ENCODE measurements at regions not wholly inside any gene's neighbourhood (a gene's known extent, or its start where the extent isn't known, plus 50 kb on each side); places are given as distances from the start of the nearest gene placed in this dataset.
"Not testable (repeated sequence)": the region's sequence is repeated elsewhere in the genome, so short reads cannot be mapped to it uniquely, and the experiment has no call there.

- DNase-seq (ENCODE audit: extremely low spot score) = no peak
- CTCF ChIA-PET = interaction anchor here (0.6 kb wide), 1 partner anchor 39 kb away, joined by 4 read pairs; no protein-coding TSS in a partner anchor
- TF ChIP-seq ZNF384 (IDR thresholded peaks at IDR 0.05) (peak; percentile 56), SP1 (IDR thresholded peaks at IDR 0.05) (no peak)
- TF ChIP-seq, protein P1, sequence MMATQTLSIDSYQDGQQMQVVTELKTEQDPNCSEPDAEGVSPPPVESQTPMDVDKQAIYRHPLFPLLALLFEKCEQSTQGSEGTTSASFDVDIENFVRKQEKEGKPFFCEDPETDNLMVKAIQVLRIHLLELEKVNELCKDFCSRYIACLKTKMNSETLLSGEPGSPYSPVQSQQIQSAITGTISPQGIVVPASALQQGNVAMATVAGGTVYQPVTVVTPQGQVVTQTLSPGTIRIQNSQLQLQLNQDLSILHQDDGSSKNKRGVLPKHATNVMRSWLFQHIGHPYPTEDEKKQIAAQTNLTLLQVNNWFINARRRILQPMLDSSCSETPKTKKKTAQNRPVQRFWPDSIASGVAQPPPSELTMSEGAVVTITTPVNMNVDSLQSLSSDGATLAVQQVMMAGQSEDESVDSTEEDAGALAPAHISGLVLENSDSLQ (IDR thresholded peaks at IDR 0.05) = peak; percentile 45; the same call in 1 of the 2 replicates
- POLR2A ChIA-PET = no interaction called here
Observed at GRCh38 chr12:46567667-46568066, 195.1 kb upstream of the SLC38A2 start.

GRCh38 chr12:46562625-46563225 lies 190.2 kb upstream of the SLC38A2 start:
- ChIA-PET POLR2A (no interaction called here), CTCF (no interaction called here)
- TF ChIP-seq, protein P1 (IDR thresholded peaks at IDR 0.05) = no peak
- TF ChIP-seq ZNF384 (IDR thresholded peaks at IDR 0.05) = no peak
- TF ChIP-seq ARNT (IDR thresholded peaks at IDR 0.05) = no peak
- no peak for TF ChIP-seq SUZ12 (IDR thresholded peaks at IDR 0.05)
- TF ChIP-seq SP1 (IDR thresholded peaks at IDR 0.05) = no peak
- no peak for TF ChIP-seq FOXA1 (IDR thresholded peaks at IDR 0.05)
- TF ChIP-seq L3MBTL2 (conservative IDR thresholded peaks at IDR 0.05) = no peak
- TF ChIP-seq LEF1 (IDR thresholded peaks at IDR 0.05; ENCODE audit: borderline replicate concordance) = no peak
- no peak for TF ChIP-seq ELF4 (IDR thresholded peaks at IDR 0.05)
- TF ChIP-seq FOXM1 (IDR thresholded peaks at IDR 0.05; ENCODE audit: borderline replicate concordance) = no peak
- no peak for DNase-seq (ENCODE audit: extremely low spot score)

DNA sequence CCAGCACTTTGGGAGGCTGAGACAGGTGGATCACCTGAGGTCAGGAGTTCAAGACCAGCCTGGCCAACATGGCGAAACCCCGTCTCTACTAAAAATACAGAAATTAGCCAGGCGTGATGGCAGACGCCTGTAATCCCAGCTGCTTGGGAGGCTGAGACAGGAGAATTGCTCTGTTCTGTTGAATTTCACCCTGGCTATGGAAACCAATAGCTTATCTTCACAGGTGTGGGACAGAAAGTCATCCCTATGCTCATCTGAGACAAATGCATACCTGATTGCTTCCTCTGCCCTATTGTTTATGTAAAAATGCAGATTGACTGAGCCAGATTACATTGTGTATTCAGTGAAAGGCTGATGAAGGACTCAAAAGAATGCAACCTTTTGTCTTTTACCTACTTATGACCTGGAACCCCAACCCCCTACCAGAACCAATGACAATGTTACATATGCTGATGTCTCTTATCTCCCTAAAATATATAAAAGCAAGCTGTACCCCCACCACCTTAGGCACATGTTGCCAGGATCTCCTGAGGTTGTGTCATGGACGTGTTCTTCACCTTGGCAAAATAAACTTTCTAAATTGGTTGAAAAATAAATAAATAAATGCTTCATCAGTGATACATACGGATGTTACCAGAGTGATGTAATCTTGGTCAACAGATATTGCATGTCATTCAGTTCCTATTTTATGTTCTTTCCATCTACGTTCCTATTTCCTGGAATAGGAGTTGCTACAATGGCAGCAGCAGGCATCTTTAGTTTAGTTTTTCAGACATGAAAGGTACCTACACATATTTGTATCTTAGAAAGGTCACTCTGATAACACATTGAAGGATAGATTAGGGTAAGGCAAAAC lies 189.4 kb upstream of the SLC38A2 start:
- POLR2A ChIA-PET; CTCF ChIA-PET; DNase-seq (ENCODE audit: extremely low spot score): not testable (repeated sequence)

DNA sequence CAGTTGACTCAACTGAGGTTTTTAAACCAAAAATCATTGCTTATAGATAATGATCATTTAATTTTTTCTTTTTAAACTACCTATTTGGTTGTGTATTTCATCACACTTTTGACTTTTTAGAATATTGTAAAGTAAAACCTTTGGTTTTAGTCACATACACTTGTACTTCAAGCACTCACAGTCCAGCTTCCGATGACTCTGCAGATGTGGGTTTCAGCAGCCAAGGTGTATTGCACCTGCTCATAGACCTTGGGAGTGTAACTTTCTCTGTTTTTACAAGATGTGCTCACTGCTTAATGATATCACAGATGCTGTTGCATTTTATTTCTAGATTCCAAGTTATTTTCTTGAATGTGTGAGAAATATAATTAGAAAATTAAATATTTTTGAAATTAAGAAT lies 188.3 kb upstream of the SLC38A2 start:
- DNase-seq (ENCODE audit: extremely low spot score) = no peak
- CTCF ChIA-PET = no interaction called here
- POLR2A ChIA-PET = no interaction called here
- TF ChIP-seq SP1 (IDR thresholded peaks at IDR 0.05) = no peak
- TF ChIP-seq BHLHE40 (IDR thresholded peaks at IDR 0.05; ENCODE audit: borderline replicate concordance) = no peak
- TF ChIP-seq SUZ12 (IDR thresholded peaks at IDR 0.05) = no peak
- no peak for TF ChIP-seq TARDBP (IDR thresholded peaks at IDR 0.05)
- no peak for TF ChIP-seq ELF4 (IDR thresholded peaks at IDR 0.05)
- no peak for TF ChIP-seq HDGF (IDR thresholded peaks at IDR 0.05; ENCODE audit: borderline replicate concordance)
- no peak for TF ChIP-seq CTBP1 (IDR thresholded peaks at IDR 0.05; ENCODE audit: borderline replicate concordance)
- TF ChIP-seq LEF1 (IDR thresholded peaks at IDR 0.05; ENCODE audit: borderline replicate concordance) = no peak
- TF ChIP-seq ZNF384 (IDR thresholded peaks at IDR 0.05) = no peak
- TF ChIP-seq FOXM1 (IDR thresholded peaks at IDR 0.05; ENCODE audit: borderline replicate concordance) = no peak
- TF ChIP-seq, protein P1 (IDR thresholded peaks at IDR 0.05) = no peak
- no peak for TF ChIP-seq L3MBTL2 (conservative IDR thresholded peaks at IDR 0.05)
- TF ChIP-seq ARNT (IDR thresholded peaks at IDR 0.05) = no peak
- TF ChIP-seq FOXA1 (IDR thresholded peaks at IDR 0.05) = no peak
- TF ChIP-seq FOXK2 (IDR thresholded peaks at IDR 0.05) = no peak
- no peak for TF ChIP-seq NFRKB (IDR thresholded peaks at IDR 0.05)

DNA sequence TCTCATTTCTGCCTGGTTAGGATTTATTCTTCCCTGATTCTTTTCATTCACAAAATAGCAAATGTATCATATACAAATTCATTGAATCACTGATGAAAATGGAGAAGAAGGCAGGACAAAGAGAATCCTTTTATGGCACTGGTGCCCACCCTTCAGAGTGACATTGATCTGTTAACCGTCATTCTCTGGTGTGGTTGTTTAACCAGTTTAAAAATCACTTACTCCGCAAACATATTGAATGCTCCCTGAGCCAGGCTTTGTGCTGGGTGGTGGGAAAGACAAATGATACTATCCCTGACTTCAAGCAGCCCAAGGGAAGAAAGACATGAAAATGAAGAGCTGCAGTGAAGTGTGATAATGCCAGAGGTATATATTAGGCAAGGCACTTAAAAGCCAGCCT lies 187.5 kb upstream of the SLC38A2 start:
- POLR2A ChIA-PET = no interaction called here
- TF ChIP-seq SP1 (IDR thresholded peaks at IDR 0.05) (no peak), TARDBP (IDR thresholded peaks at IDR 0.05) (no peak), NFRKB (IDR thresholded peaks at IDR 0.05) (no peak), CTBP1 (IDR thresholded peaks at IDR 0.05; ENCODE audit: borderline replicate concordance) (no peak), ZNF384 (IDR thresholded peaks at IDR 0.05) (no peak), BHLHE40 (IDR thresholded peaks at IDR 0.05; ENCODE audit: borderline replicate concordance) (no peak), FOXK2 (IDR thresholded peaks at IDR 0.05) (no peak), FOXM1 (IDR thresholded peaks at IDR 0.05; ENCODE audit: borderline replicate concordance) (no peak), ELF4 (IDR thresholded peaks at IDR 0.05) (no peak)
- TF ChIP-seq, protein P1 (IDR thresholded peaks at IDR 0.05) = no peak
- DNase-seq (ENCODE audit: extremely low spot score) = no peak
- CTCF ChIA-PET = no interaction called here

DNA sequence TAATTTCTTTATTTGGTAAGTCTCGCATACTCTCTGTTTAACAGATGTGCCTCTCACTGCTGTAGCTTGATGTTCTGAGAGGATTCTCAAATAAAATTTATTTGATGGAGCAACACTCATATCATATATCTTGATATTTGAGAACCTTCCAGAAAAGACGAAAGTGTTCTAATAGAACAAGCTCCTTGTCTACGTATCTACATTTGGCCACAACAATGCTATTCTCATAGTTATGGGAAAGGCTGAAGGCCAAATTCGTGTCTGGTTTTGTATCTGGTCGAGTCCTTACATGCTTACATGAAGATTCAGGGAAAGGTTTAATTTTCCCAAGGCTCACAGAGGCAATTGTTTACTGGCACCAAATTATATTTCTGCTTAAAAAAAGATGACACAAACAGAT lies 186.7 kb upstream of the SLC38A2 start:
- DNase-seq (ENCODE audit: extremely low spot score) = no peak
- POLR2A ChIA-PET = no interaction called here
- CTCF ChIA-PET = no interaction called here
- TF ChIP-seq ELF4 (IDR thresholded peaks at IDR 0.05) (no peak), FOXK2 (IDR thresholded peaks at IDR 0.05) (no peak), CTBP1 (IDR thresholded peaks at IDR 0.05; ENCODE audit: borderline replicate concordance) (no peak), ARNT (IDR thresholded peaks at IDR 0.05) (no peak), SUZ12 (IDR thresholded peaks at IDR 0.05) (no peak), ZNF384 (IDR thresholded peaks at IDR 0.05) (no peak), HDGF (IDR thresholded peaks at IDR 0.05; ENCODE audit: borderline replicate concordance) (no peak), TARDBP (IDR thresholded peaks at IDR 0.05) (no peak), BHLHE40 (IDR thresholded peaks at IDR 0.05; ENCODE audit: borderline replicate concordance) (no peak), FOXA1 (IDR thresholded peaks at IDR 0.05) (no peak), NFRKB (IDR thresholded peaks at IDR 0.05) (no peak), SP1 (IDR thresholded peaks at IDR 0.05) (no peak), L3MBTL2 (conservative IDR thresholded peaks at IDR 0.05) (no peak)
- TF ChIP-seq, protein P1 (IDR thresholded peaks at IDR 0.05) = no peak

Data from HEK293T (cell line).